ENCODE measurements at regions not wholly inside any gene's neighbourhood (a gene's known extent, or its start where the extent isn't known, plus 50 kb on each side); places are given as distances from the start of the nearest gene placed in this dataset.

- no peak for DNase-seq
Observed at GRCh38 chr2:71787108-71787415, 333.7 kb downstream of the DYSF start.

GRCh38 chr2:71786291-71787107, 333.1 kb downstream of the DYSF start:
- no peak for DNase-seq

GRCh38 chr2:71785516-71785981, 332.2 kb downstream of the DYSF start:
- DNase-seq, result no peak

- DNase-seq, result peak; percentile 78
Observed at GRCh38 chr2:71784734-71785511, 331.6 kb downstream of the DYSF start.

- DNase-seq, result no peak
Observed at GRCh38 chr2:71783815-71784214, 330.5 kb downstream of the DYSF start.

- peak; percentile 73 for DNase-seq
Observed at GRCh38 chr2:71783215-71783614, 329.9 kb downstream of the DYSF start.

GRCh38 chr2:71782323-71782722, 329.0 kb downstream of the DYSF start:
- no peak for DNase-seq

GRCh38 chr2:71781695-71782228, 328.4 kb downstream of the DYSF start:
- no peak for DNase-seq

GRCh38 chr2:71780162-71780561, 326.8 kb downstream of the DYSF start:
- no peak for DNase-seq

- no peak for DNase-seq
Observed at GRCh38 chr2:71779774-71780105, 326.4 kb downstream of the DYSF start.

- DNase-seq, result peak; percentile 88
Observed at GRCh38 chr2:71778936-71779773, 325.8 kb downstream of the DYSF start.

GRCh38 chr2:71778514-71778913, 325.2 kb downstream of the DYSF start:
- no peak for DNase-seq

- DNase-seq, result no peak
Observed at GRCh38 chr2:71777946-71778345, 324.6 kb downstream of the DYSF start.

GRCh38 chr2:71776227-71776626, 322.9 kb downstream of the DYSF start:
- DNase-seq, result no peak

- DNase-seq, result no peak
Observed at GRCh38 chr2:71773218-71773617, 319.9 kb downstream of the DYSF start.

GRCh38 chr2:71772510-71773172, 319.3 kb downstream of the DYSF start:
- DNase-seq, result no peak

- no peak for DNase-seq
Observed at GRCh38 chr2:71767663-71768062, 314.3 kb downstream of the DYSF start.

GRCh38 chr2:71759060-71759459, 305.7 kb downstream of the DYSF start:
- DNase-seq, result peak; percentile 80

- no peak for DNase-seq
Observed at GRCh38 chr2:71757351-71757750, 304.0 kb downstream of the DYSF start.

GRCh38 chr2:71756280-71756906, 303.0 kb downstream of the DYSF start:
- DNase-seq, result peak; percentile 64

GRCh38 chr2:71751590-71751989, 298.2 kb downstream of the DYSF start:
- DNase-seq, result no peak

GRCh38 chr2:71749671-71750101, 296.3 kb downstream of the DYSF start:
- peak; percentile 79 for DNase-seq
